HUES48 (cell line): ENCODE measurements at regions not wholly inside any gene's neighbourhood (a gene's known extent, or its start where the extent isn't known, plus 50 kb on each side); places are given as distances from the start of the nearest gene placed in this dataset.
"Not testable (repeated sequence)": the region's sequence is repeated elsewhere in the genome, so short reads cannot be mapped to it uniquely, and the experiment has no call there.

Experiments
- H3K27ac ChIP-seq: one replicate; pipeline ENCODE4 v1.7.0; 2013; ENCODE audit warnings: low read depth, low read length, inconsistent platforms
- H3K27me3 ChIP-seq: 2 replicates; pipeline ENCODE4 v1.6.1; 2013; ENCODE audit warnings: mild to moderate bottlenecking, low read length; ENCODE audit not compliant: control insufficient read depth, insufficient read depth
- H3K36me3 ChIP-seq: 2 replicates; pipeline ENCODE4 v1.6.1; 2013; ENCODE audit warnings: low read length; ENCODE audit not compliant: control insufficient read depth, insufficient read depth
- H3K4me1 ChIP-seq: 2 replicates; pipeline ENCODE4 v1.6.1; 2013; ENCODE audit warnings: mild to moderate bottlenecking, low read length; ENCODE audit not compliant: control insufficient read depth, insufficient read depth
- H3K4me3 ChIP-seq: 2 replicates; pipeline ENCODE4 v1.5.1; 2013; ENCODE audit warnings: mild to moderate bottlenecking, low read depth, low read length
- H3K9ac ChIP-seq: 2 replicates; pipeline ENCODE4 v1.6.1; 2013; ENCODE audit warnings: mild to moderate bottlenecking, low read depth, low read length, moderate library complexity
- H3K9me3 ChIP-seq: 2 replicates; pipeline ENCODE4 v1.6.1; 2013; ENCODE audit warnings: low read length; ENCODE audit not compliant: control insufficient read depth, insufficient read depth

DNA sequence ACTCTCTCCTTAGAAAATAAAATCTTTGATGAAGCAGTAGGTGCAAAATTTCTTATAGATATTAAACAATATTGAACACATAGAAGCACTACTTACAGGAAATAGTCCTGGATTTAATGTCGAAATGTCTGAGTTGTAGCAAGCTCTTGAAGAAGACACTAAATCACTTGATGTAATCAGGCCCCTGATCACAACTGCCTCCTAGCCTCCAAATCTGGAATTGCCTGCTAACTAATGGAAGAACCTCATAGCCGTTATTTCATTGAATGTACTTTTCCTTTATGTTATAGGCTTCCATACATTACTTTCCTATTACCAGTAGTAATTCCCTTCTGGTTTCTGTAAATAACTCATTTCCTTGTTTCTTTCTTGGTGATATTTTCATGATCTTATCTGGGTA lies 675.7 kb upstream of the CHRM3 start:
- Histone ChIP-seq H3K4me1 (no peaks in the 10 kb centered on the region), H3K27me3 (no peaks in the 10 kb centered on the region), H3K36me3 (no peaks in the 10 kb centered on the region), H3K27ac (no peak overlapping the region), H3K9ac (no peak overlapping the region), H3K9me3 (no peaks in the 10 kb centered on the region), H3K4me3 (no peak overlapping the region)

GRCh38 chr1:238701024-238701423 lies 685.3 kb upstream of the CHRM3 start:
- no peak overlapping the region for H3K9ac ChIP-seq
- H3K27ac ChIP-seq: no peak overlapping the region
- no peaks in the 10 kb centered on the region for H3K36me3 ChIP-seq
- H3K9me3 ChIP-seq: no peaks in the 10 kb centered on the region
- no peaks in the 10 kb centered on the region for H3K4me1 ChIP-seq
- H3K27me3 ChIP-seq: no peaks in the 10 kb centered on the region
- no peak overlapping the region for H3K4me3 ChIP-seq

GRCh38 chr1:238690415-238690814 lies 696.0 kb upstream of the CHRM3 start:
- Histone ChIP-seq H3K4me3 (no peak overlapping the region), H3K36me3 (no peaks in the 10 kb centered on the region), H3K9me3 (no peaks in the 10 kb centered on the region), H3K9ac (no peak overlapping the region), H3K27me3 (no peaks in the 10 kb centered on the region), H3K4me1 (no peaks in the 10 kb centered on the region), H3K27ac (no peak overlapping the region)

DNA sequence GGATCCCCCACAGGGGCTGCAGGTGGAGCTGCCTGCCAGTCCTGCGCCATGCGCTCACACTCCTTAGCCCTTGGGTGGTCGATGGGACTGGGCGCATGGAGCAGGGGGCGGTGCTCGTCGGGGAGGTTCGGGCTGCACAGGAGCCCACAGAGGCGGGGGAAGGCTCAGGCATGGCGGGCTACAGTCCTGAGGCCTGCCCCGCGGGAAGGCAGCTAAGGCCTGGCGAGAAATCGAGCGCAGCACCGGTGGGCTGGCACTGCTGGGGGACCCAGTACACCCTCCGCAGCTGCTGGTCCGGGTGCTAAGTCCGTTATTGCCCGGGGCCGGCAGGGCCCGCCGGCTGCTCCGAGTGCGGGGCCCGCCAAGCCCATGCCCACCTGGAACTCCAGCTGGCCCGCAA lies 701.8 kb upstream of the CHRM3 start:
- not testable (repeated sequence) for H3K9ac ChIP-seq, H3K36me3 ChIP-seq, H3K9me3 ChIP-seq, H3K4me3 ChIP-seq, H3K27me3 ChIP-seq, H3K27ac ChIP-seq, H3K4me1 ChIP-seq

DNA sequence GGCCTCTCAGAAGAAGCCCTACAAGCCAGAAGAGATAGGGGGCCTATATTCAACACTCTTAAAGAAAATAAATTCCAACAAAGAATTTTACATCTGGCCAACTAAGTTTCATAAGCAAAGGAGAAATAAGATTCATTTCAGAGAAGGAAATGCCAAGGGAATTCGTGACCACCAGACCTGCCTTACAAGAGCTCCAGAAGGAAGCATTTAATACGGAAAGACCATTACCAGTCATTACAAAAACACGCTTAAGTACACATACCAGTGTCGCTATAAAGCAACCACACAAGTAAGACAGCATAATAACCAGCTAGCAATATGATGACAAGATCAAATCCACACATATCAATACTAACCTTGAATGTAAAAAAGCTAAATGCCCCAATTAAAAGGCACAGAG lies 704.9 kb upstream of the CHRM3 start:
- H3K9me3 ChIP-seq: no peaks in the 10 kb centered on the region

DNA sequence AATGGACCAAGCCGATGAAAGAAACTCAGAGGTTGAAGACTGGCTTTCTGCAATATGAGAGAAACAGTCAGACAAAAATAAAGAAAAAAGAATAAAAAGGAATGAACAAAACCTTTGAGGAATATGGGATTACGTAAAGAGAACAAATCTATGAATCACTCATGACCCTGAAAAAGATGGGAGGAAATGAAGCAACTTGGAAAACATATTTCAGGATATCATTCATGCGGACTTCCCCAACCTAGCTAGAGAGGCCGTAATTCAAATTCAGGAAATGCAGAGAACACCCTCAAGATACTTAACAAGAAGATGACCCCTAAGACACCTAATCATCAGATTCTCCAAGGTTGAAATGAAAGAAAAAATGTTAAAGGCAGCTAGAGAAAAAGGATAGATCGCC lies 705.3 kb upstream of the CHRM3 start:
- no peak overlapping the region for H3K4me3 ChIP-seq
- H3K9ac ChIP-seq: no peak overlapping the region
- H3K9me3 ChIP-seq: no peaks in the 10 kb centered on the region
- no peaks in the 10 kb centered on the region for H3K27me3 ChIP-seq
- H3K4me1 ChIP-seq: no peaks in the 10 kb centered on the region
- no peaks in the 10 kb centered on the region for H3K36me3 ChIP-seq
- no peak overlapping the region for H3K27ac ChIP-seq

More for the DNA sequence above, 704.9 kb upstream of the CHRM3 start:
- no peak overlapping the region for H3K27ac ChIP-seq
- no peak overlapping the region for H3K9ac ChIP-seq
- no peaks in the 10 kb centered on the region for H3K27me3 ChIP-seq
- H3K4me1 ChIP-seq: no peaks in the 10 kb centered on the region
- H3K36me3 ChIP-seq: no peaks in the 10 kb centered on the region
- H3K4me3 ChIP-seq: no peak overlapping the region

DNA sequence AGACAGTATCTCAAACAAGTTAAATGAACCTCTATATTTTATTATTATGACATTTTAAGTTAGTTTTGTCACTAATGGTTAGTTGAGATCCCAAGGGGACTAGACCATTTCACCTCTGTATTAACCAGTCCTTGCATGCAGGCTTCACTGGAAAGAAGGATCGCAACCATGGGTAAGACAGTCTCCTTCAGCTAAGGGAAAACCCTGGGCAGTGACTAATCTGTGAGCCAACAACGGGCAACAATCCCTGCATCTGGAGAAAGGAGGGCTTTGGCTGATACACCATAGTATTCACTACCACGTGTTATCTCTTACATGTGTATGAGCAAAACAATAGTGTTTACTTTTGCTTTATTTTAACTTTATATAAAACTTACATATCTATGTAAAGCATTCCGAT lies 708.8 kb upstream of the CHRM3 start:
- H3K4me1 ChIP-seq: no peaks in the 10 kb centered on the region
- no peak overlapping the region for H3K27ac ChIP-seq
- H3K9me3 ChIP-seq: no peaks in the 10 kb centered on the region
- H3K4me3 ChIP-seq: no peak overlapping the region
- H3K9ac ChIP-seq: no peak overlapping the region
- H3K27me3 ChIP-seq: no peaks in the 10 kb centered on the region
- H3K36me3 ChIP-seq: no peaks in the 10 kb centered on the region

- Histone ChIP-seq H3K9ac (no peak overlapping the region), H3K4me3 (no peak overlapping the region), H3K9me3 (no peaks in the 10 kb centered on the region), H3K27me3 (no peaks in the 10 kb centered on the region), H3K27ac (no peak overlapping the region), H3K4me1 (no peaks in the 10 kb centered on the region), H3K36me3 (no peaks in the 10 kb centered on the region)
Measured at GRCh38 chr1:238675221-238675620, 711.1 kb upstream of the CHRM3 start.

GRCh38 chr1:238674316-238674715 lies 712.1 kb upstream of the CHRM3 start:
- Histone ChIP-seq H3K27ac (no peak overlapping the region), H3K4me1 (no peaks in the 10 kb centered on the region), H3K4me3 (no peak overlapping the region), H3K27me3 (no peaks in the 10 kb centered on the region), H3K36me3 (no peaks in the 10 kb centered on the region), H3K9me3 (no peaks in the 10 kb centered on the region), H3K9ac (no peak overlapping the region)

GRCh38 chr1:238673561-238673960 lies 712.8 kb upstream of the CHRM3 start:
- H3K4me3 ChIP-seq: no peak overlapping the region
- no peak overlapping the region for H3K27ac ChIP-seq
- no peak overlapping the region for H3K9ac ChIP-seq
- H3K36me3 ChIP-seq: no peaks in the 10 kb centered on the region
- no peaks in the 10 kb centered on the region for H3K9me3 ChIP-seq
- H3K27me3 ChIP-seq: no peaks in the 10 kb centered on the region
- H3K4me1 ChIP-seq: no peaks in the 10 kb centered on the region

DNA sequence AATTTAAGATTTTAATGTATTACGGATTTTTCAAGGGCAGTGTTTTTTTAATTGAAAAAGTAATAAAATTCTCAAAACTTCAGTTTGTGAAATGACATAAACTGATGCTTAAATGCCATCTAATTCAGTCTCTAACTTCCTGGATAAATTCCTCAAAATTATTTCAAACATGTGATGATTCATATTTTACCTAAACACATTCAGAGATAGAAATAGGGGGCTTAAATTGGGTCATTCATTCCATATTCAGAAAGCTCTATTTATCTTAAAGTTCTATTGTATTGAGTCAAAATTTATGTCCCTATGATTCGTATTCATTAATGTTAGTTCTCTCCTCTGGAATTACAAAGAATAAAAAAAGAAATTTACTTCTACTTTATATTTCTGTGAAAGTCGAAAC lies 713.6 kb upstream of the CHRM3 start:
- no peak overlapping the region for H3K4me3 ChIP-seq
- H3K4me1 ChIP-seq: no peaks in the 10 kb centered on the region
- no peak overlapping the region for H3K27ac ChIP-seq
- H3K9me3 ChIP-seq: no peaks in the 10 kb centered on the region
- H3K9ac ChIP-seq: no peak overlapping the region
- no peaks in the 10 kb centered on the region for H3K27me3 ChIP-seq
- H3K36me3 ChIP-seq: no peaks in the 10 kb centered on the region

DNA sequence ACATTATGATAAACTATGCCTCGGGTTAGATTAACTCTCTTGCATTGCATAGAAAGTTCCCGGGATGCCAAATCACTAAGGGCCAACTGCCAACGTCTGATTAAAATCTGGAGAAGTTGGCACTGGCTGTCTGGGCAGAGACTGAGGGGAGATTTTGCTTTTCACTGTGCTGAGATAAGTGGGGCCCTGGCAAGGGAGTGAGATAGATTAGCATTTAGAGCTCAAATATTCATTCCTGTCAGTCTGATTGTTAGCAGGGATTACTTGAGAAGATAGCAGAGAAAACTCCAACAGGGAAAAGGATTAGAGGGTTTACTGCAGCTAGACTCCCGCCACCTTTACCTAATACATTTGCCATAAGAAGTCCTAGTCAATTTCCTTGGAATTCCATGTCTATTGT lies 714.1 kb upstream of the CHRM3 start:
- Histone ChIP-seq H3K9ac (no peak overlapping the region), H3K9me3 (no peaks in the 10 kb centered on the region), H3K27me3 (no peaks in the 10 kb centered on the region), H3K27ac (no peak overlapping the region), H3K36me3 (no peaks in the 10 kb centered on the region), H3K4me3 (no peak overlapping the region), H3K4me1 (no peaks in the 10 kb centered on the region)
